Activated CD4-positive, alpha-beta memory T cell treated with anti-CD3 and anti-CD28 coated beads, Interleukin-2, amount 10 ng/mL, durations not matched to agents 7 days and 5 days (primary cell): ENCODE measurements at regions not wholly inside any gene's neighbourhood (a gene's known extent, or its start where the extent isn't known, plus 50 kb on each side); places are given as distances from the start of the nearest gene placed in this dataset.

Source experiments
- CTCF ChIA-PET: fragments of 350-600 bp; sonication (Branson Sonifier 250); formaldehyde crosslinking; loops from one replicate; lab custom pipeline; 2021; ENCODE audit warnings: antibody characterized with exemption, inconsistent platforms; lab: Charles Lee
- POLR2A ChIA-PET: fragments of 350-600 bp; sonication (Branson Sonifier 250); formaldehyde crosslinking; loops from one replicate; lab custom pipeline; 2021; ENCODE audit warnings: antibody characterized with exemption; lab: Charles Lee
- DNase-seq: peaks from one replicate; pipeline ENCODE4 v3.0.0-alpha.2; 2020
- H3K27ac Mint-ChIP-seq: one replicate; pipeline ENCODE4 v1.8.0; 2021; ENCODE audit warnings: mild to moderate bottlenecking, mixed read lengths
- H3K27me3 Mint-ChIP-seq: one replicate; pipeline ENCODE4 v1.8.0; 2021; ENCODE audit warnings: mixed read lengths
- H3K36me3 Mint-ChIP-seq: one replicate; pipeline ENCODE4 v1.8.0; 2021; ENCODE audit warnings: low read depth, mixed read lengths
- H3K4me1 Mint-ChIP-seq: one replicate; pipeline ENCODE4 v1.8.0; 2021; ENCODE audit warnings: mixed read lengths
- H3K4me3 Mint-ChIP-seq: one replicate; pipeline ENCODE4 v1.8.0; 2021; ENCODE audit warnings: mild to moderate bottlenecking, mixed read lengths
- H3K9me3 Mint-ChIP-seq: one replicate; pipeline ENCODE4 v1.8.0; 2021; ENCODE audit warnings: mixed read lengths

- DNase-seq: no peak
- H3K36me3 Mint-ChIP-seq: no peaks in the 10 kb centered on the region
These were observed 347.5 kb downstream of the SLCO4C1 start for GRCh38 chr5:101948615-101949014.

GRCh38 chr5:101943784-101944183 is 352.3 kb downstream of the SLCO4C1 start:
- POLR2A ChIA-PET: no interaction called here
- Mint-ChIP-seq H3K36me3 (no peaks in the 10 kb centered on the region), H3K27ac (no peak overlapping the region), H3K4me3 (no peak overlapping the region), H3K4me1 (peaks cover 4% of the 10 kb centered on the region), H3K27me3 (no peaks in the 10 kb centered on the region), H3K9me3 (no peaks in the 10 kb centered on the region)
- CTCF ChIA-PET: interaction anchor here (3.2 kb wide), 1 partner anchor 34 kb away, joined by 21 read pairs; no protein-coding TSS in a partner anchor
- no peak for DNase-seq

More at GRCh38 chr5:101948615-101949014, 347.5 kb downstream of the SLCO4C1 start:
- no peak overlapping the region for H3K27ac Mint-ChIP-seq
- CTCF ChIA-PET: no interaction called here
- H3K9me3 Mint-ChIP-seq: no peaks in the 10 kb centered on the region
- no peak overlapping the region for H3K4me3 Mint-ChIP-seq
- POLR2A ChIA-PET: no interaction called here
- no peaks in the 10 kb centered on the region for H3K27me3 Mint-ChIP-seq
- H3K4me1 Mint-ChIP-seq: peaks cover 3% of the 10 kb centered on the region

DNA sequence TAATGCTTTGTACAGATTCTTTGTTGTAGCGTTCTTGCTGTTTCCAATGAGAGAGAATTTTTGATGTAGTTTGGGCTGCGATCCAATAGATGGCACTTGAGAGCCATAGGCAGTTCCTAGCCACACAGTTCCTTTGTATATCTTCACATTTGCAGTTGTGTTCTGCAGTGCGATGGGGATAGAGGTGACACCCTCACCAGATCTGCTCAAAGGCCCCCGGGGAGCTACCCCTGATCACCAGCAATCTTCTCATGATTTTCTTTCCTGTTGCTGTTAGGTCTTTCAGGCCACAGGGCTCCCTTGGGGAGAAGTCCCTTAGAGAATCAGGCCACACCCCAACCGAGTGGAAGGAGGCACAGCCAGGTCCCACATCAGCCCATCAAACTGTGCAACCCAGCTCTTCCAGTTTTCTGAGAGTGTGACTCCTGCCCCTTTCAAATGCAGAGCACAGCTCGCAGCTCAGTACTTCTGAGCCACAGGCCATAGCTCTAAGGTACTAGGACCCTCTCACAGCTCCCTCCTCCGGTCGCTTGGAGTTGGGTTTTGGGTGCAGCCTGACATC is 353.7 kb downstream of the SLCO4C1 start:
- Mint-ChIP-seq H3K27me3 (no peaks in the 10 kb centered on the region), H3K9me3 (no peaks in the 10 kb centered on the region), H3K27ac (no peak overlapping the region), H3K36me3 (no peaks in the 10 kb centered on the region), H3K4me3 (no peak overlapping the region), H3K4me1 (peaks cover 4% of the 10 kb centered on the region)
- DNase-seq: no peak
- ChIA-PET CTCF (interaction anchor here (3.2 kb wide), 1 partner anchor 36 kb away, joined by 21 read pairs; no protein-coding TSS in a partner anchor), POLR2A (no interaction called here)

GRCh38 chr5:101937041-101937440 is 359.0 kb downstream of the SLCO4C1 start:
- Mint-ChIP-seq H3K4me1 (no peaks in the 10 kb centered on the region), H3K4me3 (no peak overlapping the region), H3K27ac (no peak overlapping the region), H3K27me3 (no peaks in the 10 kb centered on the region), H3K9me3 (no peaks in the 10 kb centered on the region), H3K36me3 (no peaks in the 10 kb centered on the region)
- ChIA-PET POLR2A (no interaction called here), CTCF (no interaction called here)
- no peak for DNase-seq

DNA sequence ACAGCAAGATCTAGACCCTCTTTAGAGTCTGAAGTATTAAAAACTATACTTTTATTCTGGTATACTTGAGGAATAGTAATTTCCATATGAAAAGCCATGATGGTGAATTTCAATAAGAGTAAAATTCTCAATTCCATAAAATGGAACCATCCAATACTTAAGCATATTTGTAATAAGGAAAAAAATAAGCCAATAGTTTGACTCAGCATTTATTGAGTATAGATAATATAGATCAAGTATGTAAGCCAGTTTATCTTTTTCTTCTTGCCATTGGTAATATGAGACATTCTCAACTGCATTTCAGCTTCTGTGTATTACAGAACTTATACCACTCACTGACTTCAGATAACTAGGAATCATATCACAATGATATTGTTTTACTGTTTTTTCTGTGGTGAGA is 361.0 kb downstream of the SLCO4C1 start:
- Mint-ChIP-seq H3K27ac (no peak overlapping the region), H3K9me3 (no peaks in the 10 kb centered on the region), H3K36me3 (no peaks in the 10 kb centered on the region), H3K4me1 (no peaks in the 10 kb centered on the region), H3K27me3 (no peaks in the 10 kb centered on the region), H3K4me3 (no peak overlapping the region)
- ChIA-PET CTCF (no interaction called here), POLR2A (no interaction called here)
- DNase-seq: no peak

DNA sequence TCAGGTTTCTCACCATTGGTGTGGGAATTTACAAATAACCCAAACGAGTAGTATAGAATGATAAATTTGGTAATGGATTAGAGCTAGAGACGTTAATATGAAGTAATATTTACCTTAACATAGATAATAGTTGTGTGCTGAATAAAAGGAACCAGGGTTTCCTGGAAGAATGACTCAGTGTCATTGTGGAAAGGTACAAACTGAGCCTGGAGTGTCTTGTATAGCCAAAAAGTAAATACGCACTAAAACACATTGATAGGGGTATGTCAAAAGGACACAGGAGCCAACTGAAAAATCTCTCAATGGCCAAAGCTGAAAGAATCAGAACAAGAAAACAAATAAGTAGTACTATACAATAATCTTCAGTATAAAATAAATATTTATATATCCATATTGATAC is 363.5 kb downstream of the SLCO4C1 start:
- Mint-ChIP-seq H3K36me3 (no peaks in the 10 kb centered on the region), H3K4me1 (no peaks in the 10 kb centered on the region), H3K27ac (no peak overlapping the region), H3K4me3 (no peak overlapping the region), H3K9me3 (no peaks in the 10 kb centered on the region), H3K27me3 (no peaks in the 10 kb centered on the region)
- CTCF ChIA-PET: no interaction called here
- DNase-seq: no peak
- POLR2A ChIA-PET: no interaction called here

GRCh38 chr5:101929628-101930027 is 366.5 kb downstream of the SLCO4C1 start:
- Mint-ChIP-seq H3K27me3 (no peaks in the 10 kb centered on the region), H3K4me1 (no peaks in the 10 kb centered on the region), H3K27ac (no peak overlapping the region), H3K9me3 (no peaks in the 10 kb centered on the region), H3K4me3 (no peak overlapping the region), H3K36me3 (no peaks in the 10 kb centered on the region)
- POLR2A ChIA-PET: no interaction called here
- DNase-seq: no peak
- CTCF ChIA-PET: no interaction called here

- no peak for DNase-seq
- H3K9me3 Mint-ChIP-seq: no peaks in the 10 kb centered on the region
- no peak overlapping the region for H3K4me3 Mint-ChIP-seq
- POLR2A ChIA-PET: no interaction called here
- no peaks in the 10 kb centered on the region for H3K36me3 Mint-ChIP-seq
- H3K27ac Mint-ChIP-seq: no peak overlapping the region
- H3K4me1 Mint-ChIP-seq: no peaks in the 10 kb centered on the region
- CTCF ChIA-PET: no interaction called here
- H3K27me3 Mint-ChIP-seq: no peaks in the 10 kb centered on the region
These were observed 378.9 kb downstream of the SLCO4C1 start for GRCh38 chr5:101917166-101917565.

DNA sequence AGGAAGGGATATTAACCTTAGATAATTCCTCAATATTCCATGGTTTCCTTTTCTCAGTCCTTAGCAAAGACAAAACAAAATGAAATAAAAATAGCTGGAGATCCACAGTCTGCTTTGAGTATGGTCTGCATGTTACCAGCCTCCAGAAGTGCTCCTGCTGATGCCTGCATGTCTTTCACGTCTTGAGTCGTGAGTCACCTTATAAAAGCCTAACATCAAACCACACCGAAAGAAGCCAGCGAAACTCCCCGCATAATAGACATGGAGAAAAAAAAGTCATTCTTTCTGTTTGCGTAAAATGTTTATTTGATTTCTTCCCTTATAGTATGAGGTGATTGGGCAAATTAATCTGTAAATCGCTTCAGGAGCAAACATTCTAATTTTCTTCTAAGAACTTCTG is 380.5 kb downstream of the SLCO4C1 start:
- no peaks in the 10 kb centered on the region for H3K27me3 Mint-ChIP-seq
- no peaks in the 10 kb centered on the region for H3K36me3 Mint-ChIP-seq
- no peaks in the 10 kb centered on the region for H3K9me3 Mint-ChIP-seq
- H3K27ac Mint-ChIP-seq: no peak overlapping the region
- CTCF ChIA-PET: no interaction called here
- POLR2A ChIA-PET: no interaction called here
- no peak for DNase-seq
- no peaks in the 10 kb centered on the region for H3K4me1 Mint-ChIP-seq
- no peak overlapping the region for H3K4me3 Mint-ChIP-seq

- no peaks in the 10 kb centered on the region for H3K27me3 Mint-ChIP-seq
- POLR2A ChIA-PET: no interaction called here
- CTCF ChIA-PET: no interaction called here
- H3K4me1 Mint-ChIP-seq: no peaks in the 10 kb centered on the region
- H3K4me3 Mint-ChIP-seq: no peak overlapping the region
- no peak for DNase-seq
- peaks cover 2% of the 10 kb centered on the region for H3K9me3 Mint-ChIP-seq
- H3K27ac Mint-ChIP-seq: no peak overlapping the region
- no peaks in the 10 kb centered on the region for H3K36me3 Mint-ChIP-seq
These were observed 391.3 kb downstream of the SLCO4C1 start for GRCh38 chr5:101904736-101905135.

GRCh38 chr5:101897914-101898313 is 398.2 kb downstream of the SLCO4C1 start:
- POLR2A ChIA-PET: no interaction called here
- Mint-ChIP-seq H3K9me3 (no peaks in the 10 kb centered on the region), H3K4me1 (no peaks in the 10 kb centered on the region), H3K27me3 (no peaks in the 10 kb centered on the region), H3K36me3 (no peaks in the 10 kb centered on the region), H3K4me3 (no peak overlapping the region), H3K27ac (no peak overlapping the region)
- no peak for DNase-seq
- CTCF ChIA-PET: no interaction called here

DNA sequence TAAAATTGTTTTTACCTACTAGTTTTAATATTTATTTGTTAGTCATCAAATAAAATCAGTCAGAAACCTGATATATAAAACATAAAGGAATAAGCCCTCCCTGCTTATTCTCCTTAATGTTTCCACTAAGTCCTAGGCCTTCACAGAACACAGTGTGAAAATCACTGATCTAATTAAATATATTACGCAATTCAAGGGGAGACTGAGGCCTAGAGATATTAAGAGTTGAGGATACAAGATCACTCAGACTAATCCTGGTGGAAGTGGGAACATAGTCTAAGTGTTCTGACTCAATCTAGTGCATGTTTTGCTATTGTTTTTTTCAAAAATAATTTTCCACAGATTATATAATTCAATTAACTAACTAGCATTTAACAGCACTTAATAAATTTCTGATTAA is 401.1 kb downstream of the SLCO4C1 start:
- H3K27ac Mint-ChIP-seq: no peak overlapping the region
- ChIA-PET CTCF (no interaction called here), POLR2A (no interaction called here)
- H3K4me1 Mint-ChIP-seq: no peaks in the 10 kb centered on the region
- DNase-seq: no peak
- no peak overlapping the region for H3K4me3 Mint-ChIP-seq
- H3K9me3 Mint-ChIP-seq: no peaks in the 10 kb centered on the region
- no peaks in the 10 kb centered on the region for H3K27me3 Mint-ChIP-seq
- H3K36me3 Mint-ChIP-seq: no peaks in the 10 kb centered on the region

DNA sequence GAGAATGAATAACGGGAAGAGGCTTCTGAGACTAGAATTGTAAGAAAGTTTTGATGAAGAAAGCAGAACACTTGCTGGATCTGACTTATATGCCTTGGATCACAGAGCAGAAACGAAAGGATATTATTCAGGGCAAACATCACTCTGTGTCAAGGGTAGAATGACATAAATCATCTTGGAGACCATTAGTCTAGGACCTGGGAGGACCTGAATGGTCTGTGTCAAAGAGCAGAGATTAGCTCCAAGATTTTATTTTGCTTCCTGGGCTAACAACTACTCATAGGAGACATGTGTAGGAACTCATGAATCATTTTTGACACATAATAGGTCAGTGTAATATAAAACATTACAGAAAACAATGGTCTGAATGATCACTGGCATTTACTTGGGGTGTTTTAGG is 417.9 kb downstream of the SLCO4C1 start:
- H3K36me3 Mint-ChIP-seq: no peaks in the 10 kb centered on the region
- no peak for DNase-seq
- no peak overlapping the region for H3K27ac Mint-ChIP-seq
- H3K9me3 Mint-ChIP-seq: no peaks in the 10 kb centered on the region
- no peak overlapping the region for H3K4me3 Mint-ChIP-seq
- H3K27me3 Mint-ChIP-seq: no peaks in the 10 kb centered on the region
- no peaks in the 10 kb centered on the region for H3K4me1 Mint-ChIP-seq
- ChIA-PET CTCF (no interaction called here), POLR2A (no interaction called here)

DNA sequence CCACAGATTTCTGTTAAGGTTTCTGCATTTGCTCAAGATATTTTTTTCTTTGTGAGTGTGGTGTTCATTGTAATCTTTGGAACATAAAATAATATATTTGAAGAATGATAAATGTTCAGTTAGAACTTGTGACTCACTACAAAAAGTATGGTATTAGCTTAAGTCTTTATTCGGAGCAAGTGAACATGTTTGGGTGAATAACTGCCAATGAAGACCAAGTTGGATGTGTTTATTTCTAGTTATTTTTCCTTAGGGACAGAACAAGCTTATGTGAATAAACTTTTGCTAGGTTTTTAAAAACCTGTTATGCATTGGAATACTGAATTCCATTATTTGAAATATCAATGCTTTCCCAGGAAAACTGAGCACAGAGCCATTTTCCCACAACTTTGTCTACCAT is 418.6 kb downstream of the SLCO4C1 start:
- H3K4me1 Mint-ChIP-seq: no peaks in the 10 kb centered on the region
- no peak for DNase-seq
- H3K9me3 Mint-ChIP-seq: no peaks in the 10 kb centered on the region
- POLR2A ChIA-PET: no interaction called here
- no peaks in the 10 kb centered on the region for H3K27me3 Mint-ChIP-seq
- CTCF ChIA-PET: no interaction called here
- no peak overlapping the region for H3K4me3 Mint-ChIP-seq
- H3K27ac Mint-ChIP-seq: no peak overlapping the region
- H3K36me3 Mint-ChIP-seq: no peaks in the 10 kb centered on the region
